Activated naive CD8-positive, alpha-beta T cell treated with anti-CD3 and anti-CD28 coated beads, Interleukin-2, amount 10 ng/mL, durations not matched to agents 7 days and 5 days (primary cell): ENCODE measurements at regions not wholly inside any gene's neighbourhood (a gene's known extent, or its start where the extent isn't known, plus 50 kb on each side); places are given as distances from the start of the nearest gene placed in this dataset.

Experiments used
- ATAC-seq: fragments of 150-1000 bp; cut with Tn5 transposase; one replicate; pipeline ENCODE4 v1.10.0; 2021; ENCODE audit warnings: low read depth, moderate library complexity
- POLR2A ChIA-PET: fragments of 350-600 bp; sonication (Branson Sonifier 250); formaldehyde crosslinking; loops from one replicate; lab custom pipeline; 2021; ENCODE audit warnings: antibody characterized with exemption; lab: Charles Lee
- DNase-seq: peaks from one replicate; pipeline ENCODE4 v3.0.0; 2021
- H3K27ac Mint-ChIP-seq: one replicate; pipeline ENCODE4 v1.8.0; 2022; ENCODE audit warnings: mild to moderate bottlenecking, mixed read lengths
- H3K27me3 Mint-ChIP-seq: one replicate; pipeline ENCODE4 v1.8.0; 2022; ENCODE audit warnings: mild to moderate bottlenecking, moderate library complexity, mixed read lengths
- H3K36me3 Mint-ChIP-seq: one replicate; pipeline ENCODE4 v1.8.0; 2021; ENCODE audit warnings: mild to moderate bottlenecking, mixed read lengths
- H3K4me1 Mint-ChIP-seq: one replicate; pipeline ENCODE4 v1.8.0; 2021; ENCODE audit warnings: mixed read lengths
- H3K4me3 Mint-ChIP-seq: one replicate; pipeline ENCODE4 v1.8.0; 2022; ENCODE audit warnings: mild to moderate bottlenecking, moderate library complexity, mixed read lengths
- H3K9me3 Mint-ChIP-seq: one replicate; pipeline ENCODE4 v1.8.0; 2021; ENCODE audit warnings: mixed read lengths

- H3K36me3 Mint-ChIP-seq = no peaks in the 10 kb centered on the region
- POLR2A ChIA-PET = no interaction called here
- no peaks in the 10 kb centered on the region for H3K4me1 Mint-ChIP-seq
- ATAC-seq (no peak), DNase-seq (no peak)
- H3K27me3 Mint-ChIP-seq = no peaks in the 10 kb centered on the region
- no peak overlapping the region for H3K4me3 Mint-ChIP-seq
- H3K27ac Mint-ChIP-seq = no peak overlapping the region
- peaks cover 3% of the 10 kb centered on the region for H3K9me3 Mint-ChIP-seq
Observed at GRCh38 chr2:104091894-104092293, 762.0 kb upstream of the POU3F3 start.

- no peaks in the 10 kb centered on the region for H3K36me3 Mint-ChIP-seq
- POLR2A ChIA-PET = no interaction called here
- H3K9me3 Mint-ChIP-seq = peaks cover 3% of the 10 kb centered on the region
- ATAC-seq (no peak), DNase-seq (no peak)
- no peak overlapping the region for H3K27ac Mint-ChIP-seq
- H3K4me3 Mint-ChIP-seq = no peak overlapping the region
- H3K4me1 Mint-ChIP-seq = no peaks in the 10 kb centered on the region
- H3K27me3 Mint-ChIP-seq = no peaks in the 10 kb centered on the region
Observed at GRCh38 chr2:104092886-104093285, 761.0 kb upstream of the POU3F3 start.

- Mint-ChIP-seq H3K27me3 (no peaks in the 10 kb centered on the region), H3K4me3 (no peak overlapping the region), H3K4me1 (no peaks in the 10 kb centered on the region), H3K27ac (no peak overlapping the region), H3K36me3 (no peaks in the 10 kb centered on the region), H3K9me3 (no peaks in the 10 kb centered on the region)
- ATAC-seq = no peak
- POLR2A ChIA-PET = no interaction called here
- DNase-seq = no peak
Observed at GRCh38 chr2:104102615-104103014, 751.3 kb upstream of the POU3F3 start.

GRCh38 chr2:104109356-104109755 is 744.6 kb upstream of the POU3F3 start:
- no peak overlapping the region for H3K27ac Mint-ChIP-seq
- H3K9me3 Mint-ChIP-seq = no peaks in the 10 kb centered on the region
- H3K36me3 Mint-ChIP-seq = no peaks in the 10 kb centered on the region
- H3K27me3 Mint-ChIP-seq = no peaks in the 10 kb centered on the region
- ATAC-seq = no peak
- DNase-seq = no peak
- POLR2A ChIA-PET = no interaction called here
- no peak overlapping the region for H3K4me3 Mint-ChIP-seq
- no peaks in the 10 kb centered on the region for H3K4me1 Mint-ChIP-seq

GRCh38 chr2:104118889-104119288 is 735.0 kb upstream of the POU3F3 start:
- no peaks in the 10 kb centered on the region for H3K4me1 Mint-ChIP-seq

GRCh38 chr2:104120171-104120570 is 733.7 kb upstream of the POU3F3 start:
- POLR2A ChIA-PET = no interaction called here
- Mint-ChIP-seq H3K27ac (no peak overlapping the region), H3K27me3 (no peaks in the 10 kb centered on the region), H3K4me1 (no peaks in the 10 kb centered on the region), H3K9me3 (no peaks in the 10 kb centered on the region), H3K4me3 (no peak overlapping the region), H3K36me3 (no peaks in the 10 kb centered on the region)
- no peak for DNase-seq
- ATAC-seq = no peak

More at GRCh38 chr2:104118889-104119288, 735.0 kb upstream of the POU3F3 start:
- H3K36me3 Mint-ChIP-seq = no peaks in the 10 kb centered on the region
- POLR2A ChIA-PET = no interaction called here
- no peaks in the 10 kb centered on the region for H3K9me3 Mint-ChIP-seq
- no peaks in the 10 kb centered on the region for H3K27me3 Mint-ChIP-seq
- H3K4me3 Mint-ChIP-seq = no peak overlapping the region
- DNase-seq (no peak), ATAC-seq (no peak)
- no peak overlapping the region for H3K27ac Mint-ChIP-seq

- ATAC-seq (no peak), DNase-seq (no peak)
- H3K27me3 Mint-ChIP-seq = peaks cover 2% of the 10 kb centered on the region
- H3K9me3 Mint-ChIP-seq = no peaks in the 10 kb centered on the region
- H3K27ac Mint-ChIP-seq = no peak overlapping the region
- no peaks in the 10 kb centered on the region for H3K4me1 Mint-ChIP-seq
- no peak overlapping the region for H3K4me3 Mint-ChIP-seq
- H3K36me3 Mint-ChIP-seq = no peaks in the 10 kb centered on the region
- POLR2A ChIA-PET = no interaction called here
Observed at GRCh38 chr2:104125096-104125495, 728.8 kb upstream of the POU3F3 start.

GRCh38 chr2:104127049-104127770 is 726.7 kb upstream of the POU3F3 start:
- H3K4me1 Mint-ChIP-seq = no peaks in the 10 kb centered on the region
- H3K36me3 Mint-ChIP-seq = no peaks in the 10 kb centered on the region
- no peak overlapping the region for H3K27ac Mint-ChIP-seq
- no peak overlapping the region for H3K4me3 Mint-ChIP-seq
- DNase-seq (no peak), ATAC-seq (no peak)
- no peaks in the 10 kb centered on the region for H3K9me3 Mint-ChIP-seq
- peaks cover 2% of the 10 kb centered on the region for H3K27me3 Mint-ChIP-seq
- POLR2A ChIA-PET = no interaction called here

GRCh38 chr2:104140361-104140760 is 713.6 kb upstream of the POU3F3 start:
- Mint-ChIP-seq H3K4me3 (no peak overlapping the region), H3K36me3 (no peaks in the 10 kb centered on the region), H3K4me1 (no peaks in the 10 kb centered on the region), H3K9me3 (peaks cover 4% of the 10 kb centered on the region), H3K27me3 (no peaks in the 10 kb centered on the region), H3K27ac (no peak overlapping the region)
- ATAC-seq (no peak), DNase-seq (no peak)
- POLR2A ChIA-PET = no interaction called here

- Mint-ChIP-seq H3K4me1 (no peaks in the 10 kb centered on the region), H3K9me3 (no peaks in the 10 kb centered on the region), H3K27me3 (no peaks in the 10 kb centered on the region), H3K4me3 (no peak overlapping the region), H3K36me3 (no peaks in the 10 kb centered on the region), H3K27ac (no peak overlapping the region)
- POLR2A ChIA-PET = no interaction called here
- DNase-seq (no peak), ATAC-seq (no peak)
Observed at GRCh38 chr2:104158191-104158590, 695.7 kb upstream of the POU3F3 start.

- DNase-seq = no peak
- H3K9me3 Mint-ChIP-seq = no peaks in the 10 kb centered on the region
- H3K4me3 Mint-ChIP-seq = no peak overlapping the region
- H3K27me3 Mint-ChIP-seq = no peaks in the 10 kb centered on the region
- H3K27ac Mint-ChIP-seq = no peak overlapping the region
- no peaks in the 10 kb centered on the region for H3K4me1 Mint-ChIP-seq
- H3K36me3 Mint-ChIP-seq = no peaks in the 10 kb centered on the region
- POLR2A ChIA-PET = no interaction called here
- no peak for ATAC-seq
Observed at GRCh38 chr2:104163611-104164130, 690.2 kb upstream of the POU3F3 start.

- no peak for DNase-seq
- Mint-ChIP-seq H3K4me1 (no peaks in the 10 kb centered on the region), H3K27ac (no peak overlapping the region), H3K27me3 (no peaks in the 10 kb centered on the region), H3K9me3 (no peaks in the 10 kb centered on the region), H3K36me3 (no peaks in the 10 kb centered on the region), H3K4me3 (no peak overlapping the region)
- no peak for ATAC-seq
- POLR2A ChIA-PET = no interaction called here
Observed at GRCh38 chr2:104164721-104165252, 689.1 kb upstream of the POU3F3 start.

GRCh38 chr2:104177179-104177578 is 676.7 kb upstream of the POU3F3 start:
- POLR2A ChIA-PET = no interaction called here
- H3K4me1 Mint-ChIP-seq = no peaks in the 10 kb centered on the region
- no peaks in the 10 kb centered on the region for H3K36me3 Mint-ChIP-seq
- DNase-seq (no peak), ATAC-seq (no peak)
- H3K27me3 Mint-ChIP-seq = no peaks in the 10 kb centered on the region
- H3K27ac Mint-ChIP-seq = no peak overlapping the region
- peaks cover 8% of the 10 kb centered on the region for H3K9me3 Mint-ChIP-seq
- H3K4me3 Mint-ChIP-seq = no peak overlapping the region

GRCh38 chr2:104179644-104180043 is 674.3 kb upstream of the POU3F3 start:
- H3K4me3 Mint-ChIP-seq = no peak overlapping the region
- no peaks in the 10 kb centered on the region for H3K4me1 Mint-ChIP-seq
- H3K27ac Mint-ChIP-seq = no peak overlapping the region
- POLR2A ChIA-PET = no interaction called here
- DNase-seq (no peak), ATAC-seq (no peak)
- H3K36me3 Mint-ChIP-seq = no peaks in the 10 kb centered on the region
- H3K27me3 Mint-ChIP-seq = no peaks in the 10 kb centered on the region
- H3K9me3 Mint-ChIP-seq = peaks cover 13% of the 10 kb centered on the region
